ENCODE measurements at regions not wholly inside any gene's neighbourhood (a gene's known extent, or its start where the extent isn't known, plus 50 kb on each side); places are given as distances from the start of the nearest gene placed in this dataset.
"Not testable (repeated sequence)": the region's sequence is repeated elsewhere in the genome, so short reads cannot be mapped to it uniquely, and the experiment has no call there.

DNA sequence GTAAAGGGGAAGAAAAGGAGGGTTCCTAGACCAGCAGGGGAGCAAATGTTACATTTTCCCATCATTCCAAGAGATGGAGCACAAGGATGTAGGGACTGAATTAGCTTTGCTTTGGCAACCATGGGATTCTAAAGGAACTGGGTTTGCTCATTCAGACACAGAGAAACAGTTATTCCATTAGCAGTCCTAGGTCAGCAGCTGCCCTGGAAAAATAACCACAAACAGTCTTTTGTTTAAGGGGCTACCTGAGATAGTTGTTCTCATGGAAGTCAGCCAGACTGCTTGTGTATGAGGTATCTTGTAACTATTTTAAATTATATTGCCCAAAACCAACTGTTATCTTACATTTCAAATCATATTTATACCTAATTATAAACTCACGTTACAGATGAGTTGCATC lies 58.4 kb upstream of the VCAM1 start:
- no peak for TF ChIP-seq EZH2 (IDR thresholded peaks at IDR 0.05; ENCODE audit: insufficient read depth, low read length)
- TF ChIP-seq, protein P1, sequence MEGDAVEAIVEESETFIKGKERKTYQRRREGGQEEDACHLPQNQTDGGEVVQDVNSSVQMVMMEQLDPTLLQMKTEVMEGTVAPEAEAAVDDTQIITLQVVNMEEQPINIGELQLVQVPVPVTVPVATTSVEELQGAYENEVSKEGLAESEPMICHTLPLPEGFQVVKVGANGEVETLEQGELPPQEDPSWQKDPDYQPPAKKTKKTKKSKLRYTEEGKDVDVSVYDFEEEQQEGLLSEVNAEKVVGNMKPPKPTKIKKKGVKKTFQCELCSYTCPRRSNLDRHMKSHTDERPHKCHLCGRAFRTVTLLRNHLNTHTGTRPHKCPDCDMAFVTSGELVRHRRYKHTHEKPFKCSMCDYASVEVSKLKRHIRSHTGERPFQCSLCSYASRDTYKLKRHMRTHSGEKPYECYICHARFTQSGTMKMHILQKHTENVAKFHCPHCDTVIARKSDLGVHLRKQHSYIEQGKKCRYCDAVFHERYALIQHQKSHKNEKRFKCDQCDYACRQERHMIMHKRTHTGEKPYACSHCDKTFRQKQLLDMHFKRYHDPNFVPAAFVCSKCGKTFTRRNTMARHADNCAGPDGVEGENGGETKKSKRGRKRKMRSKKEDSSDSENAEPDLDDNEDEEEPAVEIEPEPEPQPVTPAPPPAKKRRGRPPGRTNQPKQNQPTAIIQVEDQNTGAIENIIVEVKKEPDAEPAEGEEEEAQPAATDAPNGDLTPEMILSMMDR (IDR thresholded peaks at IDR 0.05; ENCODE audit: insufficient read depth, low read depth, low read length) = no peak
- Histone ChIP-seq H3K9me3 (ENCODE audit: insufficient read depth, low read depth, low read length) (no peaks in the 10 kb centered on the region), H4K20me1 (ENCODE audit: insufficient read depth, low read length) (no peaks in the 10 kb centered on the region), H3K27me3 (ENCODE audit: insufficient read depth, low read length) (no peaks in the 10 kb centered on the region), H3K4me1 (ENCODE audit: insufficient read depth, low read length) (no peaks in the 10 kb centered on the region), H3K4me3 (ENCODE audit: insufficient read depth, low read depth, low read length) (no peak overlapping the region), H3K27ac (ENCODE audit: low read depth, low read length) (no peak overlapping the region), H3K36me3 (ENCODE audit: insufficient read depth, low read length) (no peaks in the 10 kb centered on the region), H3K79me2 (ENCODE audit: insufficient read depth, low read length) (no peaks in the 10 kb centered on the region), H2AFZ (ENCODE audit: low read depth, low read length) (no peak overlapping the region), H3K9ac (ENCODE audit: low read length) (no peak overlapping the region), H3K4me2 (ENCODE audit: low read length) (no peak overlapping the region)
- Mint-ChIP-seq H3K9me3 (ENCODE audit: unreplicated experiment) (no peaks in the 10 kb centered on the region), H3K27me3 (ENCODE audit: low read depth, unreplicated experiment) (peaks cover 3% of the 10 kb centered on the region), H3K4me1 (ENCODE audit: low read depth, unreplicated experiment) (no peaks in the 10 kb centered on the region), H3K27ac (ENCODE audit: unreplicated experiment) (no peak overlapping the region), H3K4me3 (ENCODE audit: unreplicated experiment) (no peak overlapping the region), H3K36me3 (ENCODE audit: low read depth, unreplicated experiment) (no peaks in the 10 kb centered on the region)
- DNase-seq (ENCODE audit: low read depth) (no peak), FAIRE-seq (no peak)

GRCh38 chr1:100668494-100668893 lies 51.0 kb upstream of the VCAM1 start:
- H3K4me2 ChIP-seq (ENCODE audit: low read length); H3K27me3 ChIP-seq (ENCODE audit: insufficient read depth, low read length); H3K9me3 Mint-ChIP-seq (ENCODE audit: unreplicated experiment); H4K20me1 ChIP-seq (ENCODE audit: insufficient read depth, low read length); H3K27ac ChIP-seq (ENCODE audit: low read depth, low read length); H3K9ac ChIP-seq (ENCODE audit: low read length); H3K36me3 Mint-ChIP-seq (ENCODE audit: low read depth, unreplicated experiment); H3K4me3 Mint-ChIP-seq (ENCODE audit: unreplicated experiment); H3K27ac Mint-ChIP-seq (ENCODE audit: unreplicated experiment); H3K9me3 ChIP-seq (ENCODE audit: insufficient read depth, low read depth, low read length); H3K27me3 Mint-ChIP-seq (ENCODE audit: low read depth, unreplicated experiment); H3K4me3 ChIP-seq (ENCODE audit: insufficient read depth, low read depth, low read length); H3K36me3 ChIP-seq (ENCODE audit: insufficient read depth, low read length); H2AFZ ChIP-seq (ENCODE audit: low read depth, low read length); FAIRE-seq; H3K4me1 ChIP-seq (ENCODE audit: insufficient read depth, low read length); H3K79me2 ChIP-seq (ENCODE audit: insufficient read depth, low read length); H3K4me1 Mint-ChIP-seq (ENCODE audit: low read depth, unreplicated experiment); DNase-seq (ENCODE audit: low read depth): not testable (repeated sequence)

All from astrocyte (in vitro differentiated cells and primary cell).